ENCODE measurements at regions not wholly inside any gene's neighbourhood (a gene's known extent, or its start where the extent isn't known, plus 50 kb on each side); places are given as distances from the start of the nearest gene placed in this dataset.

GRCh38 chr18:72316497-72316896 is 227.6 kb downstream of the CBLN2 start:
- Mint-ChIP-seq H3K4me3 (no peak overlapping the region), H3K27me3 (no peaks in the 10 kb centered on the region), H3K4me1 (no peaks in the 10 kb centered on the region), H3K9me3 (peaks cover 4% of the 10 kb centered on the region), H3K27ac (no peak overlapping the region), H3K36me3 (no peaks in the 10 kb centered on the region)
- no peak for DNase-seq
- CTCF ChIA-PET = no interaction called here

- CTCF ChIA-PET = no interaction called here
- Mint-ChIP-seq H3K27ac (no peak overlapping the region), H3K9me3 (peaks cover 6% of the 10 kb centered on the region), H3K27me3 (no peaks in the 10 kb centered on the region), H3K4me1 (no peaks in the 10 kb centered on the region), H3K36me3 (no peaks in the 10 kb centered on the region), H3K4me3 (no peak overlapping the region)
- DNase-seq = no peak
Measured at GRCh38 chr18:72283148-72283925, 260.8 kb downstream of the CBLN2 start.

- Mint-ChIP-seq H3K9me3 (peaks cover 13% of the 10 kb centered on the region), H3K27ac (no peak overlapping the region), H3K4me1 (no peaks in the 10 kb centered on the region), H3K36me3 (no peaks in the 10 kb centered on the region), H3K27me3 (no peaks in the 10 kb centered on the region), H3K4me3 (no peak overlapping the region)
- CTCF ChIA-PET = no interaction called here
- DNase-seq = no peak
Measured at GRCh38 chr18:72273025-72273424, 271.1 kb downstream of the CBLN2 start.

- H3K27ac Mint-ChIP-seq = no peak overlapping the region
- H3K9me3 Mint-ChIP-seq = no peaks in the 10 kb centered on the region
- no peaks in the 10 kb centered on the region for H3K4me1 Mint-ChIP-seq
- H3K4me3 Mint-ChIP-seq = no peak overlapping the region
- H3K27me3 Mint-ChIP-seq = no peaks in the 10 kb centered on the region
- CTCF ChIA-PET = no interaction called here
- no peak for DNase-seq
- H3K36me3 Mint-ChIP-seq = no peaks in the 10 kb centered on the region
Measured at GRCh38 chr18:72261590-72261989, 282.6 kb downstream of the CBLN2 start.

GRCh38 chr18:72246076-72246475 is 298.1 kb downstream of the CBLN2 start:
- no peaks in the 10 kb centered on the region for H3K4me1 Mint-ChIP-seq
- no peaks in the 10 kb centered on the region for H3K27me3 Mint-ChIP-seq
- no peaks in the 10 kb centered on the region for H3K36me3 Mint-ChIP-seq
- no peak overlapping the region for H3K27ac Mint-ChIP-seq
- DNase-seq = no peak
- H3K4me3 Mint-ChIP-seq = no peak overlapping the region
- CTCF ChIA-PET = no interaction called here
- H3K9me3 Mint-ChIP-seq = peaks cover 3% of the 10 kb centered on the region

DNA sequence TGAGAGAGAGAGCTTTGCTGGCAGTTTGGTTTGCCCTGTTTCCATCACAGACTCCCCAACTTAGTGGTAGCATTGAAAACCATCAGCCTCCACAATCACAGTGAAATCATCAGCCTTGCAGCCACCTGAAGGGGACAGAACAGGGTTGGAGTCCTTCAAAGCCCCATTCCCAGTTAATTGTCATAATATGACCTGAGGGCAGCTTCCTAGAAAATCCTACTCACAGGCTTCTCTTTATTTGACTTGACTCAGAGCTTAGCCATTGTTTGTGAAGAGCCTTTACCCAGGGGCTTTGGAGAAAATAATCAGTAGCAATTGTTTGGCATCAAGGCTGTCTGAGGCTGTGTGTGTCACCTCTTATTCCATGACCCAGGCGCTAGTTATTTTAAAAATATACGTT is 308.7 kb downstream of the CBLN2 start:
- H3K4me3 Mint-ChIP-seq = no peak overlapping the region
- no peaks in the 10 kb centered on the region for H3K4me1 Mint-ChIP-seq
- no peaks in the 10 kb centered on the region for H3K27me3 Mint-ChIP-seq
- no peak for DNase-seq
- no peaks in the 10 kb centered on the region for H3K36me3 Mint-ChIP-seq
- no peak overlapping the region for H3K27ac Mint-ChIP-seq
- CTCF ChIA-PET = no interaction called here
- peaks cover 4% of the 10 kb centered on the region for H3K9me3 Mint-ChIP-seq

- H3K27ac Mint-ChIP-seq = no peak overlapping the region
- no peaks in the 10 kb centered on the region for H3K27me3 Mint-ChIP-seq
- H3K4me3 Mint-ChIP-seq = no peak overlapping the region
- H3K4me1 Mint-ChIP-seq = no peaks in the 10 kb centered on the region
- H3K36me3 Mint-ChIP-seq = no peaks in the 10 kb centered on the region
- H3K9me3 Mint-ChIP-seq = peaks cover 8% of the 10 kb centered on the region
- CTCF ChIA-PET = no interaction called here
- DNase-seq = no peak
Measured at GRCh38 chr18:72233106-72233505, 311.0 kb downstream of the CBLN2 start.

- CTCF ChIA-PET = no interaction called here
- no peaks in the 10 kb centered on the region for H3K27me3 Mint-ChIP-seq
- H3K36me3 Mint-ChIP-seq = no peaks in the 10 kb centered on the region
- H3K27ac Mint-ChIP-seq = no peak overlapping the region
- no peak for DNase-seq
- H3K4me1 Mint-ChIP-seq = no peaks in the 10 kb centered on the region
- peaks cover 8% of the 10 kb centered on the region for H3K9me3 Mint-ChIP-seq
- H3K4me3 Mint-ChIP-seq = no peak overlapping the region
Measured at GRCh38 chr18:72232644-72233043, 311.5 kb downstream of the CBLN2 start.

GRCh38 chr18:72225958-72226357 is 318.2 kb downstream of the CBLN2 start:
- Mint-ChIP-seq H3K27ac (no peak overlapping the region), H3K4me3 (no peak overlapping the region), H3K27me3 (no peaks in the 10 kb centered on the region), H3K9me3 (peaks cover 7% of the 10 kb centered on the region), H3K4me1 (no peaks in the 10 kb centered on the region), H3K36me3 (no peaks in the 10 kb centered on the region)
- CTCF ChIA-PET = no interaction called here
- DNase-seq = no peak

- Mint-ChIP-seq H3K4me1 (no peaks in the 10 kb centered on the region), H3K9me3 (peaks cover 4% of the 10 kb centered on the region), H3K4me3 (no peak overlapping the region), H3K27me3 (no peaks in the 10 kb centered on the region), H3K36me3 (no peaks in the 10 kb centered on the region), H3K27ac (no peak overlapping the region)
- DNase-seq = no peak
- CTCF ChIA-PET = no interaction called here
Measured at GRCh38 chr18:72223733-72224132, 320.4 kb downstream of the CBLN2 start.

GRCh38 chr18:72208920-72209676 is 335.0 kb downstream of the CBLN2 start:
- no peaks in the 10 kb centered on the region for H3K4me1 Mint-ChIP-seq
- H3K9me3 Mint-ChIP-seq = peaks cover 12% of the 10 kb centered on the region
- H3K4me3 Mint-ChIP-seq = no peak overlapping the region
- no peak overlapping the region for H3K27ac Mint-ChIP-seq
- CTCF ChIA-PET = no interaction called here
- DNase-seq = no peak
- H3K27me3 Mint-ChIP-seq = no peaks in the 10 kb centered on the region
- H3K36me3 Mint-ChIP-seq = no peaks in the 10 kb centered on the region

DNA sequence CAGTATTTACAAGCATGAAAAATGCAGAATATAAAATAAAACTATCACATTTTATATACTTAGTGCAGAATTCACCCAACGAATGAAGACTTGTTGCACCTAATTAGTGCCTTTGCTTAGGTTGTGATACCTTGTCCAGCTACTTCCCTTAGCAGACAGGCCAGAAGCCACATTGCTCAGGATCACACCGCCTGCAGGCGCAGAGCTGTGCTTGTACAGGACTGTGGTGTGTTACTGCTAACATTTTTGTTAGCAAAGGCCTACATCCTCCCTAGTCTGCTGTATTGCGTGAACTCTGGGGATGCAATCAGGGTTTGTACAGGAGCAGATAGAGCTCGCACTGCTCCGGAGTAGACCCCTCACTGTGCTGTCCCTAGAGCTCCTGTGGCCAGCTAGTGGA is 336.9 kb downstream of the CBLN2 start:
- H3K4me3 Mint-ChIP-seq = no peak overlapping the region
- H3K4me1 Mint-ChIP-seq = no peaks in the 10 kb centered on the region
- DNase-seq = no peak
- H3K27ac Mint-ChIP-seq = no peak overlapping the region
- no peaks in the 10 kb centered on the region for H3K36me3 Mint-ChIP-seq
- CTCF ChIA-PET = no interaction called here
- H3K27me3 Mint-ChIP-seq = no peaks in the 10 kb centered on the region
- peaks cover 12% of the 10 kb centered on the region for H3K9me3 Mint-ChIP-seq

DNA sequence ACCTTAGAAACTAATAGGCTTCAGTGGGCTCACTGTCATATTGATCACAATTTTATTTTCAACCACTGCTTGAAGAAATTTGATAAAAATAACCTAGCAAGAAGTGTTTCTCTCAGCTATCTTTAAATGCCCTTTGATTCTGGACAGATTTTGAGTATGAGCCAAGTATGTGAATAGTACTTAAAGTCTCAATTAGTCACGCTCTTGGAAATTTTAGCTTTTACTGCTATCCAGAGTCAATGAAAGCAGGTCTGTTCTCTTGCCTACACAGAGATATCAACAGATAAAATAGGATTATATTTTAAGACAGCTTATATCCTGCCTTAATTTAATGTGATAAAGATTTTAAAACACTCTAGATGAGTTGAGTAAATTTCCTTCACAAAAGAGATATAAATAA is 337.3 kb downstream of the CBLN2 start:
- no peak overlapping the region for H3K4me3 Mint-ChIP-seq
- H3K27me3 Mint-ChIP-seq = no peaks in the 10 kb centered on the region
- peaks cover 12% of the 10 kb centered on the region for H3K9me3 Mint-ChIP-seq
- no peak overlapping the region for H3K27ac Mint-ChIP-seq
- DNase-seq = no peak
- CTCF ChIA-PET = no interaction called here
- H3K4me1 Mint-ChIP-seq = no peaks in the 10 kb centered on the region
- no peaks in the 10 kb centered on the region for H3K36me3 Mint-ChIP-seq

DNA sequence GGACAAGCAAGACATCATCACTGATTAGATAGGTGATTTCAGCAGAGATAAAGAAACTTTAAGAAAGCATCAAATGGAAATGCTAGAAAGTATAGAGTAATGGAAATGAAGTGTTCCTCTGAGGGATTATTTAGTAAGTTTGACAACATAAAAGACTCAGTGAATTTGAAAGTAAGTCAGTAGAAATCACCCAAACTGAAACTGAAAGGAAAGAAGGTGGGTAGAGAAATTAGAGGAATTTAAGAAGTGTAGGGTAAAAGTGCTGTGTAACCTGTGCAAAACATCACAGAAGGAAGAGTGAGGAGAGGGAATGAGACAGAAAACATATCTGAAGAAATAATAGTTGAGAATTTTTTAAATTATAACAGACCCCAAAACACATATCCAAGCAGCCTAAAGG is 343.1 kb downstream of the CBLN2 start:
- Mint-ChIP-seq H3K4me3 (no peak overlapping the region), H3K36me3 (no peaks in the 10 kb centered on the region), H3K27ac (no peak overlapping the region), H3K4me1 (peaks cover 2% of the 10 kb centered on the region), H3K9me3 (peaks cover 9% of the 10 kb centered on the region), H3K27me3 (no peaks in the 10 kb centered on the region)
- DNase-seq = no peak
- CTCF ChIA-PET = no interaction called here

DNA sequence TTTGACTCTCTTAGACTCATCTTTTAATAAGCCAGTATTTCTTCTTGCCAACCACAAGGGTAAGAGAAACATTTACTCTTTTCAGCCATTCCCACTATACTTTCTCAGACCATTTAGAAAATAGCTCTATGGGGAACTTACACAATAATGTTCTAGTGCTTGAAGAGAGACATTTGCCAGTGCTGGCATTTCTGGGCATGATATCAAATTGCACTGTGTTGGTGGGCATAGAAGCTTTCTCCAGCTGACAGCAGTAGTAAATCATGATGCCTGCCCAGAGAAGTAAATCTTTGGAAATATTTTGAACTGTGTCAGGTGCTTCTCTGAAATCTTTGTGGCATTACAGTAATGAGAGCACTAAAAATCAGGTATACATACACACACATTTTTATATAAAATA is 346.6 kb downstream of the CBLN2 start:
- DNase-seq = no peak
- Mint-ChIP-seq H3K4me1 (peaks cover 2% of the 10 kb centered on the region), H3K4me3 (no peak overlapping the region), H3K27me3 (no peaks in the 10 kb centered on the region), H3K36me3 (no peaks in the 10 kb centered on the region), H3K27ac (no peak overlapping the region), H3K9me3 (peaks cover 4% of the 10 kb centered on the region)
- CTCF ChIA-PET = no interaction called here
